Prostate gland (tissue), 2 donors: ENCODE measurements at regions not wholly inside any gene's neighbourhood (a gene's known extent, or its start where the extent isn't known, plus 50 kb on each side); places are given as distances from the start of the nearest gene placed in this dataset.

Source experiments
- POLR2A ChIP-seq: fragments of 450-650 bp; IDR thresholded peaks from one replicate; pipeline ENCODE4 v1.6.1; 2016; ENCODE audit warnings: antibody characterized with exemption, mild to moderate bottlenecking
- POLR2AphosphoS5 ChIP-seq: sonication (generic); formaldehyde crosslinking; IDR thresholded peaks from one replicate; pipeline ENCODE4 v1.6.1; 2017; ENCODE audit warnings: antibody characterized with exemption
- TF ChIP-seq, protein P1 (sequence below), 4 experiments: fragments of 200-600 bp in 2 of 4; fragments of 450-650 bp in 2 of 4; sonication (generic) in 2 of 4; IDR thresholded peaks; 1 replicate in 3 of 4; 2 replicates in 1 of 4; pipeline ENCODE4 v1.5.1; 2016 to 2019; ENCODE audit warnings: antibody characterized with exemption in 4 of 4, mild to moderate bottlenecking in 2 of 4, moderate library complexity in 2 of 4

DNA sequence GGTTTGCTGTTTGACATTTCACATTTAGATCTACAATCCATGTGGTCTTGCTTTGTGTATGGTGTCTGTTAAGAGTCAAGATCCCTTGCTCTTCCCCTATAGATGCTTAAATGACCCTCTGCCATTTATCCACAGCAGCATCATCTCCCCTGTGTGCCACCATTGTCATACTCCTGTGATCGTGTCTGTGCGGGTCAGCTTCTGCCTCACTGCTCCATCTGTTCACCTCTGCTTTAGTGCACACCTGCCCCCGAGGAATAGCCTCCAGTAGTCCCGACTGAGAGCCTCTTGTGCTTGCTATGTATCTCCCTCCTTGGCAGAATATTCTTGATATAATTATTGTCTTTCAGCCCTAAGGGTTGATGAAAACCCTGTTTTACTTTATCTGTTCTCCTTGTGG is 551.2 kb downstream of the CDH26 start:
- TF ChIP-seq, protein P1, sequence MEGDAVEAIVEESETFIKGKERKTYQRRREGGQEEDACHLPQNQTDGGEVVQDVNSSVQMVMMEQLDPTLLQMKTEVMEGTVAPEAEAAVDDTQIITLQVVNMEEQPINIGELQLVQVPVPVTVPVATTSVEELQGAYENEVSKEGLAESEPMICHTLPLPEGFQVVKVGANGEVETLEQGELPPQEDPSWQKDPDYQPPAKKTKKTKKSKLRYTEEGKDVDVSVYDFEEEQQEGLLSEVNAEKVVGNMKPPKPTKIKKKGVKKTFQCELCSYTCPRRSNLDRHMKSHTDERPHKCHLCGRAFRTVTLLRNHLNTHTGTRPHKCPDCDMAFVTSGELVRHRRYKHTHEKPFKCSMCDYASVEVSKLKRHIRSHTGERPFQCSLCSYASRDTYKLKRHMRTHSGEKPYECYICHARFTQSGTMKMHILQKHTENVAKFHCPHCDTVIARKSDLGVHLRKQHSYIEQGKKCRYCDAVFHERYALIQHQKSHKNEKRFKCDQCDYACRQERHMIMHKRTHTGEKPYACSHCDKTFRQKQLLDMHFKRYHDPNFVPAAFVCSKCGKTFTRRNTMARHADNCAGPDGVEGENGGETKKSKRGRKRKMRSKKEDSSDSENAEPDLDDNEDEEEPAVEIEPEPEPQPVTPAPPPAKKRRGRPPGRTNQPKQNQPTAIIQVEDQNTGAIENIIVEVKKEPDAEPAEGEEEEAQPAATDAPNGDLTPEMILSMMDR (IDR thresholded peaks at IDR 0.05), result no peak
- no peak for TF ChIP-seq POLR2A
- no peak for TF ChIP-seq POLR2AphosphoS5
